ENCODE measurements at regions not wholly inside any gene's neighbourhood (a gene's known extent, or its start where the extent isn't known, plus 50 kb on each side); places are given as distances from the start of the nearest gene placed in this dataset.

DNA sequence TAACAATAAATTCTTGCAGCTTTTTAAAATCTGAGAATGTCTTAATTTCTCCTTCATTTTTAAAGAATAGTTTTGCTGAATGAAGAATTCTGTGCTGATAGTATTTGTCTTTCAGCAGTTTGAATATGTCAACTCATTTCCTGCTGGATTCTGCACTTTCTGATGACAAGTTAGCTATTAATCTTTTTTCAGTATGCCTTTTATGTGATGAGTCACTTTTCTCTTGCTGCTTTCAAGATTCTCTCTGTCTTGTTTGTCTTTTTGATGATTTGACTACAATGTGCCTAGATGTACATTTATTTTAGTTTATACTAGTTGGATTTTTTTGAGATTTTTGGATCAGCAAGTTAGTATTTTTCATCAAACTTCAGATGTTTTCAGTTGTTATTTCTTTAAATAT, 87.9 kb upstream of the AVPR1A start (continued):
- TF ChIP-seq, protein P1, sequence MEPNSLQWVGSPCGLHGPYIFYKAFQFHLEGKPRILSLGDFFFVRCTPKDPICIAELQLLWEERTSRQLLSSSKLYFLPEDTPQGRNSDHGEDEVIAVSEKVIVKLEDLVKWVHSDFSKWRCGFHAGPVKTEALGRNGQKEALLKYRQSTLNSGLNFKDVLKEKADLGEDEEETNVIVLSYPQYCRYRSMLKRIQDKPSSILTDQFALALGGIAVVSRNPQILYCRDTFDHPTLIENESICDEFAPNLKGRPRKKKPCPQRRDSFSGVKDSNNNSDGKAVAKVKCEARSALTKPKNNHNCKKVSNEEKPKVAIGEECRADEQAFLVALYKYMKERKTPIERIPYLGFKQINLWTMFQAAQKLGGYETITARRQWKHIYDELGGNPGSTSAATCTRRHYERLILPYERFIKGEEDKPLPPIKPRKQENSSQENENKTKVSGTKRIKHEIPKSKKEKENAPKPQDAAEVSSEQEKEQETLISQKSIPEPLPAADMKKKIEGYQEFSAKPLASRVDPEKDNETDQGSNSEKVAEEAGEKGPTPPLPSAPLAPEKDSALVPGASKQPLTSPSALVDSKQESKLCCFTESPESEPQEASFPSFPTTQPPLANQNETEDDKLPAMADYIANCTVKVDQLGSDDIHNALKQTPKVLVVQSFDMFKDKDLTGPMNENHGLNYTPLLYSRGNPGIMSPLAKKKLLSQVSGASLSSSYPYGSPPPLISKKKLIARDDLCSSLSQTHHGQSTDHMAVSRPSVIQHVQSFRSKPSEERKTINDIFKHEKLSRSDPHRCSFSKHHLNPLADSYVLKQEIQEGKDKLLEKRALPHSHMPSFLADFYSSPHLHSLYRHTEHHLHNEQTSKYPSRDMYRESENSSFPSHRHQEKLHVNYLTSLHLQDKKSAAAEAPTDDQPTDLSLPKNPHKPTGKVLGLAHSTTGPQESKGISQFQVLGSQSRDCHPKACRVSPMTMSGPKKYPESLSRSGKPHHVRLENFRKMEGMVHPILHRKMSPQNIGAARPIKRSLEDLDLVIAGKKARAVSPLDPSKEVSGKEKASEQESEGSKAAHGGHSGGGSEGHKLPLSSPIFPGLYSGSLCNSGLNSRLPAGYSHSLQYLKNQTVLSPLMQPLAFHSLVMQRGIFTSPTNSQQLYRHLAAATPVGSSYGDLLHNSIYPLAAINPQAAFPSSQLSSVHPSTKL (CRISPR knock-in tag; IDR thresholded peaks at IDR 0.05), result no peak

DNA sequence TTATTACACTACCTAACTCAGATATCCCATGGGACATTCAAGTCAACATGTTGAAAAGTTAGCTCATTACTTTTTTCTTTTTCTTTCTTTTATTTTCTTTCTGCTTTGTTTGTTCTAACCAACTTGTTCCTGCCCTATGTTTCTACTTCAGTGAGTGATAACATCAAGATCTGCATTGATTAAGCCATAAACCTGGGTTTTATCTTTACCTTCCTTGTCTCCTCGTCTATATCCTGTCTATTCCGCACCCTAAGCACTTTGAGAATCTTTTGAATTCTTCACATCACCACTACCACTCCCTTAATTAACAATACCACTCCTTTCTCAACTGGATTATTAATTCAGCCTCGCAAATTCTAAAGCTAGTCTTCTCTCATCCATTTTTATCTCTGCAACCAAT, 81.9 kb upstream of the AVPR1A start:
- DNase-seq (ENCODE audit: low spot score), result no peak
- intact Hi-C loops (cut with micrococcal nuclease; ENCODE audit: unreplicated experiment) (no loop called here), in situ Hi-C loops (cut with HindIII; ENCODE audit: extremely low pct_ligation_motif_present, low pct_unique_long_range_greater_than_20kb) (no loop called here)
- H3K79me2 ChIP-seq (ENCODE audit: insufficient read depth, low read length), result no peaks in the 10 kb centered on the region
- H3K36me3 ChIP-seq (replicated peaks in 1 of 2; ENCODE audit: control insufficient read depth in 1 of 2, insufficient read depth in 2 of 2, low read length in 2 of 2), result no peaks in the 10 kb centered on the region
- FAIRE-seq, result no peak
- no peaks in the 10 kb centered on the region for H3K9me3 ChIP-seq (ENCODE audit: low read length)
- H3K9ac ChIP-seq (ENCODE audit: insufficient read depth, low read depth, low read length), result no peak overlapping the region
- ATAC-seq, result no peak
- no peaks in the 10 kb centered on the region for H3K4me1 ChIP-seq (ENCODE audit: insufficient read depth, low read length)
- ChIA-PET CTCF (ENCODE audit: low intra/inter-chr PET ratio, low total read pairs) (no interaction called here), POLR2A (no interaction called here)
- H3K4me2 ChIP-seq (ENCODE audit: low read depth, low read length), result no peak overlapping the region
- 15% methylated on average over 3 of the region's 3 CpGs for WGBS (ENCODE audit: low lambda C conversion rate)
- no TSS peak for BruUV-seq (replicated peaks)
- H3K27me3 ChIP-seq (ENCODE audit: control insufficient read depth in 1 of 2, insufficient read depth in 2 of 2, low read length in 2 of 2), result 0 out of 5 replicates have a peak, but pooled peaks cover 0 to 3% of the 10 kb centered on the region in 2 experiments
- H2AFZ ChIP-seq (ENCODE audit: low read length), result no peak overlapping the region
- H3K4me3 ChIP-seq (replicated peaks in 1 of 3; ENCODE audit: insufficient read depth in 1 of 3, low read depth in 2 of 3, low read length in 3 of 3), result no peak overlapping the region
- no peak overlapping the region for H3K27ac ChIP-seq (ENCODE audit: extremely low read length, insufficient read depth, low read length)
- no peak for TF ChIP-seq ZNF17 (CRISPR knock-in tag; IDR thresholded peaks at IDR 0.05)
- TF ChIP-seq CEBPB (IDR thresholded peaks at IDR 0.05; ENCODE audit: borderline replicate concordance, low read depth, low read length), result no peak
- TF ChIP-seq SRSF4 (IDR thresholded peaks at IDR 0.05; ENCODE audit: low read depth, low read length, poor library complexity, severe bottlenecking), result no peak
- TF ChIP-seq, protein P2, sequence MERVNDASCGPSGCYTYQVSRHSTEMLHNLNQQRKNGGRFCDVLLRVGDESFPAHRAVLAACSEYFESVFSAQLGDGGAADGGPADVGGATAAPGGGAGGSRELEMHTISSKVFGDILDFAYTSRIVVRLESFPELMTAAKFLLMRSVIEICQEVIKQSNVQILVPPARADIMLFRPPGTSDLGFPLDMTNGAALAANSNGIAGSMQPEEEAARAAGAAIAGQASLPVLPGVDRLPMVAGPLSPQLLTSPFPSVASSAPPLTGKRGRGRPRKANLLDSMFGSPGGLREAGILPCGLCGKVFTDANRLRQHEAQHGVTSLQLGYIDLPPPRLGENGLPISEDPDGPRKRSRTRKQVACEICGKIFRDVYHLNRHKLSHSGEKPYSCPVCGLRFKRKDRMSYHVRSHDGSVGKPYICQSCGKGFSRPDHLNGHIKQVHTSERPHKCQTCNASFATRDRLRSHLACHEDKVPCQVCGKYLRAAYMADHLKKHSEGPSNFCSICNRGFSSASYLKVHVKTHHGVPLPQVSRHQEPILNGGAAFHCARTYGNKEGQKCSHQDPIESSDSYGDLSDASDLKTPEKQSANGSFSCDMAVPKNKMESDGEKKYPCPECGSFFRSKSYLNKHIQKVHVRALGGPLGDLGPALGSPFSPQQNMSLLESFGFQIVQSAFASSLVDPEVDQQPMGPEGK (CRISPR knock-in tag; IDR thresholded peaks at IDR 0.05), result no peak
- TF ChIP-seq, protein P3, sequence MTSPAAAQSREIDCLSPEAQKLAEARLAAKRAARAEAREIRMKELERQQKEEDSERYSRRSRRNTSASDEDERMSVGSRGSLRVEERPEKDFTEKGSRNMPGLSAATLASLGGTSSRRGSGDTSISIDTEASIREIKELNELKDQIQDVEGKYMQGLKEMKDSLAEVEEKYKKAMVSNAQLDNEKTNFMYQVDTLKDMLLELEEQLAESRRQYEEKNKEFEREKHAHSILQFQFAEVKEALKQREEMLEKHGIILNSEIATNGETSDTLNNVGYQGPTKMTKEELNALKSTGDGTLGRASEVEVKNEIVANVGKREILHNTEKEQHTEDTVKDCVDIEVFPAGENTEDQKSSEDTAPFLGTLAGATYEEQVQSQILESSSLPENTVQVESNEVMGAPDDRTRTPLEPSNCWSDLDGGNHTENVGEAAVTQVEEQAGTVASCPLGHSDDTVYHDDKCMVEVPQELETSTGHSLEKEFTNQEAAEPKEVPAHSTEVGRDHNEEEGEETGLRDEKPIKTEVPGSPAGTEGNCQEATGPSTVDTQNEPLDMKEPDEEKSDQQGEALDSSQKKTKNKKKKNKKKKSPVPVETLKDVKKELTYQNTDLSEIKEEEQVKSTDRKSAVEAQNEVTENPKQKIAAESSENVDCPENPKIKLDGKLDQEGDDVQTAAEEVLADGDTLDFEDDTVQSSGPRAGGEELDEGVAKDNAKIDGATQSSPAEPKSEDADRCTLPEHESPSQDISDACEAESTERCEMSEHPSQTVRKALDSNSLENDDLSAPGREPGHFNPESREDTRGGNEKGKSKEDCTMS (CRISPR knock-in tag; conservative IDR thresholded peaks at IDR 0.05), result no peak
- TF ChIP-seq, protein P4, sequence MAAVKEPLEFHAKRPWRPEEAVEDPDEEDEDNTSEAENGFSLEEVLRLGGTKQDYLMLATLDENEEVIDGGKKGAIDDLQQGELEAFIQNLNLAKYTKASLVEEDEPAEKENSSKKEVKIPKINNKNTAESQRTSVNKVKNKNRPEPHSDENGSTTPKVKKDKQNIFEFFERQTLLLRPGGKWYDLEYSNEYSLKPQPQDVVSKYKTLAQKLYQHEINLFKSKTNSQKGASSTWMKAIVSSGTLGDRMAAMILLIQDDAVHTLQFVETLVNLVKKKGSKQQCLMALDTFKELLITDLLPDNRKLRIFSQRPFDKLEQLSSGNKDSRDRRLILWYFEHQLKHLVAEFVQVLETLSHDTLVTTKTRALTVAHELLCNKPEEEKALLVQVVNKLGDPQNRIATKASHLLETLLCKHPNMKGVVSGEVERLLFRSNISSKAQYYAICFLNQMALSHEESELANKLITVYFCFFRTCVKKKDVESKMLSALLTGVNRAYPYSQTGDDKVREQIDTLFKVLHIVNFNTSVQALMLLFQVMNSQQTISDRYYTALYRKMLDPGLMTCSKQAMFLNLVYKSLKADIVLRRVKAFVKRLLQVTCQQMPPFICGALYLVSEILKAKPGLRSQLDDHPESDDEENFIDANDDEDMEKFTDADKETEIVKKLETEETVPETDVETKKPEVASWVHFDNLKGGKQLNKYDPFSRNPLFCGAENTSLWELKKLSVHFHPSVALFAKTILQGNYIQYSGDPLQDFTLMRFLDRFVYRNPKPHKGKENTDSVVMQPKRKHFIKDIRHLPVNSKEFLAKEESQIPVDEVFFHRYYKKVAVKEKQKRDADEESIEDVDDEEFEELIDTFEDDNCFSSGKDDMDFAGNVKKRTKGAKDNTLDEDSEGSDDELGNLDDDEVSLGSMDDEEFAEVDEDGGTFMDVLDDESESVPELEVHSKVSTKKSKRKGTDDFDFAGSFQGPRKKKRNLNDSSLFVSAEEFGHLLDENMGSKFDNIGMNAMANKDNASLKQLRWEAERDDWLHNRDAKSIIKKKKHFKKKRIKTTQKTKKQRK (IDR thresholded peaks at IDR 0.05; ENCODE audit: low read length), result no peak
- TF ChIP-seq MAF1 (CRISPR knock-in tag; IDR thresholded peaks at IDR 0.05; ENCODE audit: borderline replicate concordance), result no peak
- no peaks in the 10 kb centered on the region for H4K20me1 ChIP-seq (ENCODE audit: insufficient read depth, low read length)

Data from HepG2 (cell line).